ENCODE measurements at regions not wholly inside any gene's neighbourhood (a gene's known extent, or its start where the extent isn't known, plus 50 kb on each side); places are given as distances from the start of the nearest gene placed in this dataset.

- no peak for DNase-seq (ENCODE audit: low read depth, low spot score)
- Histone ChIP-seq H3K36me3 (ENCODE audit: control insufficient read depth, insufficient read depth, low read length) (no peaks in the 10 kb centered on the region), H3K27ac (ENCODE audit: low read length) (no peak overlapping the region), H3K4me1 (ENCODE audit: control insufficient read depth, insufficient read depth, low read length) (no peaks in the 10 kb centered on the region), H3K9me3 (ENCODE audit: control insufficient read depth, insufficient read depth, low read length) (no peaks in the 10 kb centered on the region), H3K4me3 (ENCODE audit: low read length) (no peak overlapping the region), H3K27me3 (ENCODE audit: control insufficient read depth, insufficient read depth, low read length) (no peaks in the 10 kb centered on the region)
- no CpG with 5 or more reads among the region's 2 CpGs for WGBS (ENCODE audit: insufficient coverage, insufficient read length)
These were observed 342.6 kb upstream of the RGS6 start for GRCh38 chr14:71589609-71590008.

- H3K9me3 ChIP-seq (ENCODE audit: control insufficient read depth, insufficient read depth, low read length), result no peaks in the 10 kb centered on the region
- H3K4me3 ChIP-seq (ENCODE audit: low read length), result no peak overlapping the region
- DNase-seq (ENCODE audit: low read depth, low spot score), result no peak
- no CpG with 5 or more reads among the region's 5 CpGs for WGBS (ENCODE audit: insufficient coverage, insufficient read length)
- H3K27ac ChIP-seq (ENCODE audit: low read length), result no peak overlapping the region
- H3K4me1 ChIP-seq (ENCODE audit: control insufficient read depth, insufficient read depth, low read length), result no peaks in the 10 kb centered on the region
- no peaks in the 10 kb centered on the region for H3K36me3 ChIP-seq (ENCODE audit: control insufficient read depth, insufficient read depth, low read length)
- H3K27me3 ChIP-seq (ENCODE audit: control insufficient read depth, insufficient read depth, low read length), result no peaks in the 10 kb centered on the region
These were observed 342.1 kb upstream of the RGS6 start for GRCh38 chr14:71590131-71590530.

GRCh38 chr14:71591231-71591630 is 341.0 kb upstream of the RGS6 start:
- no peaks in the 10 kb centered on the region for H3K9me3 ChIP-seq (ENCODE audit: control insufficient read depth, insufficient read depth, low read length)
- H3K36me3 ChIP-seq (ENCODE audit: control insufficient read depth, insufficient read depth, low read length), result no peaks in the 10 kb centered on the region
- no peak for DNase-seq (ENCODE audit: low read depth, low spot score)
- H3K27ac ChIP-seq (ENCODE audit: low read length), result no peak overlapping the region
- H3K27me3 ChIP-seq (ENCODE audit: control insufficient read depth, insufficient read depth, low read length), result no peaks in the 10 kb centered on the region
- H3K4me1 ChIP-seq (ENCODE audit: control insufficient read depth, insufficient read depth, low read length), result no peaks in the 10 kb centered on the region
- no peak overlapping the region for H3K4me3 ChIP-seq (ENCODE audit: low read length)

GRCh38 chr14:71591929-71592328 is 340.3 kb upstream of the RGS6 start:
- H3K27ac ChIP-seq (ENCODE audit: low read length), result no peak overlapping the region
- H3K9me3 ChIP-seq (ENCODE audit: control insufficient read depth, insufficient read depth, low read length), result no peaks in the 10 kb centered on the region
- no peaks in the 10 kb centered on the region for H3K27me3 ChIP-seq (ENCODE audit: control insufficient read depth, insufficient read depth, low read length)
- no peak overlapping the region for H3K4me3 ChIP-seq (ENCODE audit: low read length)
- no CpG with 5 or more reads among the region's 1 CpG for WGBS (ENCODE audit: insufficient coverage, insufficient read length)
- no peaks in the 10 kb centered on the region for H3K4me1 ChIP-seq (ENCODE audit: control insufficient read depth, insufficient read depth, low read length)
- no peak for DNase-seq (ENCODE audit: low read depth, low spot score)
- no peaks in the 10 kb centered on the region for H3K36me3 ChIP-seq (ENCODE audit: control insufficient read depth, insufficient read depth, low read length)

GRCh38 chr14:71592361-71592760 is 339.9 kb upstream of the RGS6 start:
- Histone ChIP-seq H3K4me3 (ENCODE audit: low read length) (no peak overlapping the region), H3K27ac (ENCODE audit: low read length) (no peak overlapping the region), H3K4me1 (ENCODE audit: control insufficient read depth, insufficient read depth, low read length) (no peaks in the 10 kb centered on the region), H3K36me3 (ENCODE audit: control insufficient read depth, insufficient read depth, low read length) (no peaks in the 10 kb centered on the region), H3K9me3 (ENCODE audit: control insufficient read depth, insufficient read depth, low read length) (no peaks in the 10 kb centered on the region), H3K27me3 (ENCODE audit: control insufficient read depth, insufficient read depth, low read length) (no peaks in the 10 kb centered on the region)
- no CpG with 5 or more reads among the region's 2 CpGs for WGBS (ENCODE audit: insufficient coverage, insufficient read length)
- DNase-seq (ENCODE audit: low read depth, low spot score), result no peak

- H3K4me1 ChIP-seq (ENCODE audit: control insufficient read depth, insufficient read depth, low read length), result no peaks in the 10 kb centered on the region
- no peak for DNase-seq (ENCODE audit: low read depth, low spot score)
- H3K4me3 ChIP-seq (ENCODE audit: low read length), result no peak overlapping the region
- H3K27me3 ChIP-seq (ENCODE audit: control insufficient read depth, insufficient read depth, low read length), result no peaks in the 10 kb centered on the region
- H3K9me3 ChIP-seq (ENCODE audit: control insufficient read depth, insufficient read depth, low read length), result no peaks in the 10 kb centered on the region
- H3K27ac ChIP-seq (ENCODE audit: low read length), result no peak overlapping the region
- no peaks in the 10 kb centered on the region for H3K36me3 ChIP-seq (ENCODE audit: control insufficient read depth, insufficient read depth, low read length)
- no CpG with 5 or more reads among the region's 1 CpG for WGBS (ENCODE audit: insufficient coverage, insufficient read length)
These were observed 338.3 kb upstream of the RGS6 start for GRCh38 chr14:71593966-71594365.

GRCh38 chr14:71594821-71595220 is 337.4 kb upstream of the RGS6 start:
- WGBS (ENCODE audit: insufficient coverage, insufficient read length), result no CpG with 5 or more reads among the region's 3 CpGs
- H3K4me1 ChIP-seq (ENCODE audit: control insufficient read depth, insufficient read depth, low read length), result no peaks in the 10 kb centered on the region
- no peak for DNase-seq (ENCODE audit: low read depth, low spot score)

GRCh38 chr14:71595441-71595840 is 336.8 kb upstream of the RGS6 start:
- H3K9me3 ChIP-seq (ENCODE audit: control insufficient read depth, insufficient read depth, low read length), result no peaks in the 10 kb centered on the region
- no peak overlapping the region for H3K27ac ChIP-seq (ENCODE audit: low read length)
- no CpG with 5 or more reads among the region's 3 CpGs for WGBS (ENCODE audit: insufficient coverage, insufficient read length)
- no peak for DNase-seq (ENCODE audit: low read depth, low spot score)
- no peaks in the 10 kb centered on the region for H3K27me3 ChIP-seq (ENCODE audit: control insufficient read depth, insufficient read depth, low read length)
- no peaks in the 10 kb centered on the region for H3K36me3 ChIP-seq (ENCODE audit: control insufficient read depth, insufficient read depth, low read length)
- H3K4me3 ChIP-seq (ENCODE audit: low read length), result no peak overlapping the region
- H3K4me1 ChIP-seq (ENCODE audit: control insufficient read depth, insufficient read depth, low read length), result no peaks in the 10 kb centered on the region

More at GRCh38 chr14:71594821-71595220, 337.4 kb upstream of the RGS6 start:
- Histone ChIP-seq H3K27me3 (ENCODE audit: control insufficient read depth, insufficient read depth, low read length) (no peaks in the 10 kb centered on the region), H3K4me3 (ENCODE audit: low read length) (no peak overlapping the region), H3K36me3 (ENCODE audit: control insufficient read depth, insufficient read depth, low read length) (no peaks in the 10 kb centered on the region), H3K27ac (ENCODE audit: low read length) (no peak overlapping the region), H3K9me3 (ENCODE audit: control insufficient read depth, insufficient read depth, low read length) (no peaks in the 10 kb centered on the region)

GRCh38 chr14:71597287-71597920 is 334.8 kb upstream of the RGS6 start:
- H3K4me1 ChIP-seq (ENCODE audit: control insufficient read depth, insufficient read depth, low read length), result no peaks in the 10 kb centered on the region
- DNase-seq (ENCODE audit: low read depth, low spot score), result no peak
- no peaks in the 10 kb centered on the region for H3K27me3 ChIP-seq (ENCODE audit: control insufficient read depth, insufficient read depth, low read length)
- no peak overlapping the region for H3K27ac ChIP-seq (ENCODE audit: low read length)
- no peaks in the 10 kb centered on the region for H3K36me3 ChIP-seq (ENCODE audit: control insufficient read depth, insufficient read depth, low read length)
- no CpG with 5 or more reads among the region's 2 CpGs for WGBS (ENCODE audit: insufficient coverage, insufficient read length)
- H3K9me3 ChIP-seq (ENCODE audit: control insufficient read depth, insufficient read depth, low read length), result no peaks in the 10 kb centered on the region
- H3K4me3 ChIP-seq (ENCODE audit: low read length), result no peak overlapping the region

GRCh38 chr14:71597955-71598660 is 334.1 kb upstream of the RGS6 start:
- no peaks in the 10 kb centered on the region for H3K9me3 ChIP-seq (ENCODE audit: control insufficient read depth, insufficient read depth, low read length)
- H3K27me3 ChIP-seq (ENCODE audit: control insufficient read depth, insufficient read depth, low read length), result no peaks in the 10 kb centered on the region
- no peaks in the 10 kb centered on the region for H3K4me1 ChIP-seq (ENCODE audit: control insufficient read depth, insufficient read depth, low read length)
- H3K27ac ChIP-seq (ENCODE audit: low read length), result no peak overlapping the region
- H3K36me3 ChIP-seq (ENCODE audit: control insufficient read depth, insufficient read depth, low read length), result no peaks in the 10 kb centered on the region
- no peak for DNase-seq (ENCODE audit: low read depth, low spot score)
- H3K4me3 ChIP-seq (ENCODE audit: low read length), result no peak overlapping the region
- WGBS (ENCODE audit: insufficient coverage, insufficient read length), result no CpG with 5 or more reads among the region's 4 CpGs

- WGBS (ENCODE audit: insufficient coverage, insufficient read length), result no CpG with 5 or more reads among the region's 2 CpGs
- no peak for DNase-seq (ENCODE audit: low read depth, low spot score)
- H3K36me3 ChIP-seq (ENCODE audit: control insufficient read depth, insufficient read depth, low read length), result no peaks in the 10 kb centered on the region
- no peaks in the 10 kb centered on the region for H3K9me3 ChIP-seq (ENCODE audit: control insufficient read depth, insufficient read depth, low read length)
- H3K27ac ChIP-seq (ENCODE audit: low read length), result no peak overlapping the region
- no peaks in the 10 kb centered on the region for H3K4me1 ChIP-seq (ENCODE audit: control insufficient read depth, insufficient read depth, low read length)
- no peaks in the 10 kb centered on the region for H3K27me3 ChIP-seq (ENCODE audit: control insufficient read depth, insufficient read depth, low read length)
- no peak overlapping the region for H3K4me3 ChIP-seq (ENCODE audit: low read length)
These were observed 331.9 kb upstream of the RGS6 start for GRCh38 chr14:71600309-71600708.
